SK-N-SH treated with all-trans-retinoic acid at 6 μM for 48 hours (cell line): ENCODE measurements at regions not wholly inside any gene's neighbourhood (a gene's known extent, or its start where the extent isn't known, plus 50 kb on each side); places are given as distances from the start of the nearest gene placed in this dataset.

Source experiments
- ESRRG ChIP-seq: fragments of 250-450 bp; sonication (Bioruptor Pico); IDR thresholded peaks from 2 replicates; pipeline ENCODE4 v1.6.1; 2021; ENCODE audit warnings: mild to moderate bottlenecking
- OSR1 ChIP-seq: fragments of 250-450 bp; sonication (Bioruptor Pico); IDR thresholded peaks from 2 replicates; pipeline ENCODE4 v1.8.0; 2022; ENCODE audit warnings: moderate library complexity, mild to moderate bottlenecking, inconsistent platforms
- POU6F1 ChIP-seq: fragments of 250-450 bp; sonication (Bioruptor Pico); IDR thresholded peaks from 2 replicates; pipeline ENCODE4 v1.8.0; 2021; ENCODE audit warnings: low read depth, mild to moderate bottlenecking, moderate library complexity, borderline replicate concordance
- PPARA ChIP-seq: fragments of 250-450 bp; sonication (Bioruptor Pico); IDR thresholded peaks from 2 replicates; pipeline ENCODE4 v1.5.0; 2020; ENCODE audit warnings: mild to moderate bottlenecking, borderline replicate concordance
- RARB ChIP-seq: fragments of 250-450 bp; sonication (Bioruptor Pico); IDR thresholded peaks from 2 replicates; pipeline ENCODE4 v1.8.0; 2021; ENCODE audit warnings: mild to moderate bottlenecking, moderate library complexity
- SNAI2 ChIP-seq: fragments of 250-450 bp; sonication (Bioruptor Pico); IDR thresholded peaks from 2 replicates; pipeline ENCODE4 v1.5.0; 2020; ENCODE audit warnings: mild to moderate bottlenecking, moderate library complexity
- TOX ChIP-seq: fragments of 250-450 bp; sonication (Bioruptor Pico); IDR thresholded peaks from 2 replicates; pipeline ENCODE4 v1.8.0; 2021; ENCODE audit warnings: mild to moderate bottlenecking, moderate library complexity, borderline replicate concordance
- ZC3H10 ChIP-seq: fragments of 250-450 bp; sonication (Bioruptor Pico); IDR thresholded peaks from 2 replicates; pipeline ENCODE4 v1.5.1; 2021; ENCODE audit warnings: mild to moderate bottlenecking, moderate library complexity
- ZFP3 ChIP-seq: fragments of 250-450 bp; sonication (Bioruptor Pico); IDR thresholded peaks from 2 replicates; pipeline ENCODE4 v1.5.0; 2020; ENCODE audit warnings: mild to moderate bottlenecking, moderate library complexity
- ZNF565 ChIP-seq: fragments of 450-650 bp; formaldehyde crosslinking; conservative IDR thresholded peaks from 2 replicates; pipeline ENCODE4 v1.5.0; 2020; ENCODE audit warnings: low read depth, mild to moderate bottlenecking, moderate library complexity
- ZNF70 ChIP-seq: fragments of 450-650 bp; formaldehyde crosslinking; IDR thresholded peaks from 2 replicates; pipeline ENCODE4 v1.5.0; 2020; ENCODE audit warnings: mild to moderate bottlenecking, moderate library complexity
- ZNF8 ChIP-seq: fragments of 450-650 bp; formaldehyde crosslinking; IDR thresholded peaks from 2 replicates; pipeline ENCODE4 v1.5.0; 2020; ENCODE audit warnings: mild to moderate bottlenecking, moderate library complexity
- TF ChIP-seq, protein P1 (sequence below): fragments of 250-450 bp; sonication (Bioruptor Pico); IDR thresholded peaks from 2 replicates; pipeline ENCODE4 v1.8.0; 2020; ENCODE audit warnings: mild to moderate bottlenecking, moderate library complexity, borderline replicate concordance

DNA sequence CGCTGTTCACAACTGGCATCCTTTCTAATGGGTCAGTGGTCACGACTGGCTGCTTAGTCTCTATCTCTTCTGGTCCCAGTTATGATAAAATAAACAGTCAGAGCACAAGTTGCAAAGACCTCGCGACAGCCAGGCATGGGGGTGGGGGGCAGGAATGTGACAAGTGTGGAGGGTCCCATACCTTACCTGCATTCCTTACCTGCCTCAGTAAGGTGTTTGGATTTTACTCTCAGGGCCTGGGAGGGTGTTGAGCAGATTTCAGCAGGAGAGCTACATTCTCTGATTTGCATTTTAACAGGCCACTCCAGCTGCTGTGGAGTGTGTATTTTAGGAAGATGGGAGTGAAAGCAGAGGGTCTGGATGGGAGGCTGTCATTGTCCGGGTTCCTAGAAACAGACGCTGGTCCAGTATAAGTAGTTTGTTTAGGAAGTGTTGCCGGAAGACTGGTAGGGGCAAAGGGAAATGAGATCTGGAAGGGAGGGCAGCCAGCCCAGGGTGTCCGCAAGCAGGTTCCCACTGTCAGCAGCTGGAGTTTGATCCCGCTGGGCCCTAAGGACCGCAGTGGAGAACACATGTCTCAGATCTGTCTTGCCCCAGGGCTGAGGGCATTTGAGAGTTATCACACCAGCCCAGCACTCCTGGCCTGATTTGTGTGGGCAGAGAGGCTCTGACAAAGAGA, 920.0 kb downstream of the UQCRFS1 start:
- TF ChIP-seq ZNF8 (CRISPR knock-in tag), result no peak
- TF ChIP-seq PPARA, result no peak
- no peak for TF ChIP-seq RARB (CRISPR knock-in tag)
- no peak for TF ChIP-seq POU6F1 (CRISPR knock-in tag)
- no peak for TF ChIP-seq ZC3H10
- TF ChIP-seq SNAI2 (CRISPR knock-in tag), result no peak
- TF ChIP-seq, protein P1, sequence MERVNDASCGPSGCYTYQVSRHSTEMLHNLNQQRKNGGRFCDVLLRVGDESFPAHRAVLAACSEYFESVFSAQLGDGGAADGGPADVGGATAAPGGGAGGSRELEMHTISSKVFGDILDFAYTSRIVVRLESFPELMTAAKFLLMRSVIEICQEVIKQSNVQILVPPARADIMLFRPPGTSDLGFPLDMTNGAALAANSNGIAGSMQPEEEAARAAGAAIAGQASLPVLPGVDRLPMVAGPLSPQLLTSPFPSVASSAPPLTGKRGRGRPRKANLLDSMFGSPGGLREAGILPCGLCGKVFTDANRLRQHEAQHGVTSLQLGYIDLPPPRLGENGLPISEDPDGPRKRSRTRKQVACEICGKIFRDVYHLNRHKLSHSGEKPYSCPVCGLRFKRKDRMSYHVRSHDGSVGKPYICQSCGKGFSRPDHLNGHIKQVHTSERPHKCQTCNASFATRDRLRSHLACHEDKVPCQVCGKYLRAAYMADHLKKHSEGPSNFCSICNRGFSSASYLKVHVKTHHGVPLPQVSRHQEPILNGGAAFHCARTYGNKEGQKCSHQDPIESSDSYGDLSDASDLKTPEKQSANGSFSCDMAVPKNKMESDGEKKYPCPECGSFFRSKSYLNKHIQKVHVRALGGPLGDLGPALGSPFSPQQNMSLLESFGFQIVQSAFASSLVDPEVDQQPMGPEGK, result no peak
- no peak for TF ChIP-seq ESRRG (CRISPR knock-in tag)
- no peak for TF ChIP-seq ZNF70 (CRISPR knock-in tag)
- TF ChIP-seq ZNF565 (CRISPR knock-in tag), result no peak
- no peak for TF ChIP-seq TOX
- no peak for TF ChIP-seq OSR1 (CRISPR knock-in tag)
- TF ChIP-seq ZFP3, result no peak
